Activated CD8-positive, alpha-beta memory T cell treated with anti-CD3 and anti-CD28 coated beads, Interleukin-2, amount 10 ng/mL, durations not matched to agents 7 days and 5 days (primary cell): ENCODE measurements at regions not wholly inside any gene's neighbourhood (a gene's known extent, or its start where the extent isn't known, plus 50 kb on each side); places are given as distances from the start of the nearest gene placed in this dataset.
A peak's percentile ranks its signal among the peaks of the same experiment; 100 is the strongest.

ENCODE experiments used
- ATAC-seq: fragments of 150-1000 bp; cut with Tn5 transposase; one replicate; pipeline ENCODE4 v1.10.0; 2021; ENCODE audit warnings: moderate library complexity
- CTCF ChIA-PET: fragments of 350-600 bp; sonication (Branson Sonifier 250); formaldehyde crosslinking; loops from one replicate; lab custom pipeline; 2021; ENCODE audit warnings: antibody characterized with exemption; lab: Charles Lee
- DNase-seq: peaks from one replicate; pipeline ENCODE4 v3.0.0-alpha.2; 2020
- H3K27ac Mint-ChIP-seq: one replicate; pipeline ENCODE4 v1.8.0; 2021; ENCODE audit warnings: mild to moderate bottlenecking, mixed read lengths
- H3K27me3 Mint-ChIP-seq: one replicate; pipeline ENCODE4 v1.8.0; 2021; ENCODE audit warnings: mixed read lengths
- H3K36me3 Mint-ChIP-seq: one replicate; pipeline ENCODE4 v1.8.0; 2021; ENCODE audit warnings: mild to moderate bottlenecking, mixed read lengths
- H3K4me1 Mint-ChIP-seq: one replicate; pipeline ENCODE4 v1.8.0; 2021; ENCODE audit warnings: mixed read lengths
- H3K4me3 Mint-ChIP-seq: one replicate; pipeline ENCODE4 v1.8.0; 2021; ENCODE audit warnings: mild to moderate bottlenecking, moderate library complexity, mixed read lengths
- H3K9me3 Mint-ChIP-seq: one replicate; pipeline ENCODE4 v1.8.0; 2022; ENCODE audit warnings: low read depth, mixed read lengths

GRCh38 chr1:116243333-116244054, 129.6 kb upstream of the ATP1A1 start:
- no peak overlapping the region for H3K4me3 Mint-ChIP-seq
- no peak overlapping the region for H3K27ac Mint-ChIP-seq
- H3K9me3 Mint-ChIP-seq = no peaks in the 10 kb centered on the region
- no peaks in the 10 kb centered on the region for H3K27me3 Mint-ChIP-seq
- ATAC-seq (no peak), DNase-seq (no peak)
- H3K36me3 Mint-ChIP-seq = no peaks in the 10 kb centered on the region
- no peaks in the 10 kb centered on the region for H3K4me1 Mint-ChIP-seq
- CTCF ChIA-PET = no interaction called here

- H3K4me1 Mint-ChIP-seq = no peaks in the 10 kb centered on the region
- no peak overlapping the region for H3K4me3 Mint-ChIP-seq
- H3K27ac Mint-ChIP-seq = no peak overlapping the region
- H3K9me3 Mint-ChIP-seq = peaks cover 1% of the 10 kb centered on the region
- ATAC-seq = no peak
- no peak for DNase-seq
- CTCF ChIA-PET = no interaction called here
- no peaks in the 10 kb centered on the region for H3K36me3 Mint-ChIP-seq
- no peaks in the 10 kb centered on the region for H3K27me3 Mint-ChIP-seq
Measured at GRCh38 chr1:116246174-116246573, 126.9 kb upstream of the ATP1A1 start.

GRCh38 chr1:116252271-116252670, 120.8 kb upstream of the ATP1A1 start:
- ATAC-seq (no peak), DNase-seq (no peak)
- peaks cover under 1% of the 10 kb centered on the region for H3K4me1 Mint-ChIP-seq
- no peak overlapping the region for H3K27ac Mint-ChIP-seq
- H3K36me3 Mint-ChIP-seq = no peaks in the 10 kb centered on the region
- CTCF ChIA-PET = no interaction called here
- H3K4me3 Mint-ChIP-seq = no peak overlapping the region
- peaks cover 1% of the 10 kb centered on the region for H3K9me3 Mint-ChIP-seq
- no peaks in the 10 kb centered on the region for H3K27me3 Mint-ChIP-seq

- DNase-seq (no peak), ATAC-seq (no peak)
- Mint-ChIP-seq H3K27me3 (no peaks in the 10 kb centered on the region), H3K4me3 (no peak overlapping the region), H3K27ac (no peak overlapping the region), H3K9me3 (peaks cover 1% of the 10 kb centered on the region), H3K36me3 (no peaks in the 10 kb centered on the region), H3K4me1 (peaks cover 6% of the 10 kb centered on the region)
- CTCF ChIA-PET = interaction anchor here (0.7 kb wide), 1 partner anchor 216 kb away, joined by 3 read pairs; no protein-coding TSS in a partner anchor
Measured at GRCh38 chr1:116252785-116253184, 120.3 kb upstream of the ATP1A1 start.

- peaks cover 1% of the 10 kb centered on the region for H3K9me3 Mint-ChIP-seq
- CTCF ChIA-PET = interaction anchor here (0.7 kb wide), 1 partner anchor 215 kb away, joined by 3 read pairs; no protein-coding TSS in a partner anchor
- H3K27me3 Mint-ChIP-seq = no peaks in the 10 kb centered on the region
- ATAC-seq (no peak), DNase-seq (no peak)
- no peak overlapping the region for H3K4me3 Mint-ChIP-seq
- peaks cover 15% of the 10 kb centered on the region for H3K4me1 Mint-ChIP-seq
- H3K36me3 Mint-ChIP-seq = no peaks in the 10 kb centered on the region
- H3K27ac Mint-ChIP-seq = no peak overlapping the region
Measured at GRCh38 chr1:116253566-116254382, 119.3 kb upstream of the ATP1A1 start.

- Mint-ChIP-seq H3K27me3 (no peaks in the 10 kb centered on the region), H3K4me1 (peaks cover 24% of the 10 kb centered on the region), H3K4me3 (no peak overlapping the region), H3K36me3 (no peaks in the 10 kb centered on the region), H3K9me3 (peaks cover 1% of the 10 kb centered on the region), H3K27ac (no peak overlapping the region)
- ATAC-seq (no peak), DNase-seq (no peak)
- CTCF ChIA-PET = no interaction called here
Measured at GRCh38 chr1:116254776-116255175, 118.3 kb upstream of the ATP1A1 start.

- Mint-ChIP-seq H3K4me1 (peaks cover 29% of the 10 kb centered on the region), H3K27ac (no peak overlapping the region), H3K27me3 (no peaks in the 10 kb centered on the region), H3K4me3 (no peak overlapping the region), H3K36me3 (no peaks in the 10 kb centered on the region), H3K9me3 (peaks cover under 1% of the 10 kb centered on the region)
- ATAC-seq (no peak), DNase-seq (no peak)
- CTCF ChIA-PET = interaction anchor here (1.1 to 1.4 kb wide), 2 partner anchors 32 to 117 kb away, joined by 3 to 4 read pairs; no protein-coding TSS in a partner anchor
Measured at GRCh38 chr1:116255486-116256285, 117.4 kb upstream of the ATP1A1 start.

- Mint-ChIP-seq H3K9me3 (no peaks in the 10 kb centered on the region), H3K27ac (no peak overlapping the region), H3K27me3 (no peaks in the 10 kb centered on the region), H3K4me1 (peaks cover 29% of the 10 kb centered on the region), H3K36me3 (no peaks in the 10 kb centered on the region), H3K4me3 (no peak overlapping the region)
- DNase-seq (no peak), ATAC-seq (no peak)
- CTCF ChIA-PET = interaction anchor here (1.1 to 1.4 kb wide), 2 partner anchors 31 to 117 kb away, joined by 3 to 4 read pairs; no protein-coding TSS in a partner anchor
Measured at GRCh38 chr1:116256286-116256649, 116.8 kb upstream of the ATP1A1 start.

- no peak for DNase-seq
- CTCF ChIA-PET = no interaction called here
- Mint-ChIP-seq H3K27me3 (no peaks in the 10 kb centered on the region), H3K4me1 (peaks cover 29% of the 10 kb centered on the region), H3K9me3 (no peaks in the 10 kb centered on the region), H3K4me3 (no peak overlapping the region), H3K36me3 (no peaks in the 10 kb centered on the region), H3K27ac (no peak overlapping the region)
- ATAC-seq = no peak
Measured at GRCh38 chr1:116256875-116257274, 116.2 kb upstream of the ATP1A1 start.

GRCh38 chr1:116257341-116257767, 115.7 kb upstream of the ATP1A1 start:
- no peaks in the 10 kb centered on the region for H3K27me3 Mint-ChIP-seq
- CTCF ChIA-PET = no interaction called here
- no peak overlapping the region for H3K4me3 Mint-ChIP-seq
- H3K9me3 Mint-ChIP-seq = no peaks in the 10 kb centered on the region
- DNase-seq = peak; percentile 53
- no peak overlapping the region for H3K27ac Mint-ChIP-seq
- ATAC-seq = peak; percentile 71
- peaks cover 29% of the 10 kb centered on the region for H3K4me1 Mint-ChIP-seq
- no peaks in the 10 kb centered on the region for H3K36me3 Mint-ChIP-seq

- no peaks in the 10 kb centered on the region for H3K36me3 Mint-ChIP-seq
- no peaks in the 10 kb centered on the region for H3K27me3 Mint-ChIP-seq
- no peak overlapping the region for H3K27ac Mint-ChIP-seq
- CTCF ChIA-PET = no interaction called here
- H3K9me3 Mint-ChIP-seq = no peaks in the 10 kb centered on the region
- ATAC-seq = no peak
- peaks cover 29% of the 10 kb centered on the region for H3K4me1 Mint-ChIP-seq
- H3K4me3 Mint-ChIP-seq = no peak overlapping the region
- no peak for DNase-seq
Measured at GRCh38 chr1:116257836-116258235, 115.2 kb upstream of the ATP1A1 start.

- H3K4me3 Mint-ChIP-seq = no peak overlapping the region
- H3K27me3 Mint-ChIP-seq = no peaks in the 10 kb centered on the region
- H3K4me1 Mint-ChIP-seq = peaks cover 29% of the 10 kb centered on the region
- no peaks in the 10 kb centered on the region for H3K36me3 Mint-ChIP-seq
- peak overlapping the region; percentile 41 for H3K27ac Mint-ChIP-seq
- H3K9me3 Mint-ChIP-seq = no peaks in the 10 kb centered on the region
- ATAC-seq = no peak
- CTCF ChIA-PET = interaction anchor here (1.3 kb wide), 1 partner anchor 226 kb away, joined by 4 read pairs; no protein-coding TSS in a partner anchor
- DNase-seq = no peak
Measured at GRCh38 chr1:116258668-116259419, 114.2 kb upstream of the ATP1A1 start.
